ENCODE measurements at regions not wholly inside any gene's neighbourhood (a gene's known extent, or its start where the extent isn't known, plus 50 kb on each side); places are given as distances from the start of the nearest gene placed in this dataset.
"Not testable (repeated sequence)": the region's sequence is repeated elsewhere in the genome, so short reads cannot be mapped to it uniquely, and the experiment has no call there.

GRCh38 chr12:93005928-93006392, 76.9 kb upstream of the EEA1 start:
- no peak for DNase-seq (ENCODE audit: low read depth, low spot score)
- H3K4me3 ChIP-seq (ENCODE audit: low read depth, low read length), result no peak overlapping the region
- no peak for TF ChIP-seq CTCF (IDR thresholded peaks at IDR 0.05; ENCODE audit: low read depth, low read length)
- in situ Hi-C loops (cut with HindIII; ENCODE audit: low sequenced_read_pairs), result no loop called here

GRCh38 chr12:93006471-93007208, 77.5 kb upstream of the EEA1 start:
- H3K4me3 ChIP-seq (ENCODE audit: low read depth, low read length), result no peak overlapping the region
- no peak for TF ChIP-seq CTCF (IDR thresholded peaks at IDR 0.05; ENCODE audit: low read depth, low read length)
- no peak for DNase-seq (ENCODE audit: low read depth, low spot score)
- in situ Hi-C loops (cut with HindIII; ENCODE audit: low sequenced_read_pairs), result no loop called here

DNA sequence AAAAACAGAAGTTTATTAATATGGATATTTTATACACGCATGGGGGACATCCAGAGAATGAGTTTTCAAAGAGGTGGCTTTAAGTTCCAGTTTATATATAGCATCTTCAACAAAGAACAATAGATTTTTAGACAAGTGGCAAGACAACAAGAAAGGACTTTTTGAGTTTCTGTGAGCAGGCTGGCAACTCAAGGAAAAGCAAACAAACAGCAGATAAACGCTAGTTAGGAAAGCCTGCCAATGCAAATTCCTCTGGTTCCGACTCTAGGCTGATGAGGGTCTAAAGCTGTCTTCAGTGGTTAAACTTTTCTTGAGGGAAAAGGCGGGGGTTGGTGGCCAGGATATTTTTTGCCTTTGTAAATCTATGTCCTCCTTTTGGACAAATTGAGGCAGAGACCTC, 78.4 kb upstream of the EEA1 start:
- no peak for TF ChIP-seq CTCF (IDR thresholded peaks at IDR 0.05; ENCODE audit: low read depth, low read length)
- H3K4me3 ChIP-seq (ENCODE audit: low read depth, low read length), result no peak overlapping the region
- no peak for DNase-seq (ENCODE audit: low read depth, low spot score)
- in situ Hi-C loops (cut with HindIII; ENCODE audit: low sequenced_read_pairs), result no loop called here

- in situ Hi-C loops (cut with HindIII; ENCODE audit: low sequenced_read_pairs), result no loop called here
- no peak overlapping the region for H3K4me3 ChIP-seq (ENCODE audit: low read depth, low read length)
- TF ChIP-seq CTCF (IDR thresholded peaks at IDR 0.05; ENCODE audit: low read depth, low read length), result no peak
- no peak for DNase-seq (ENCODE audit: low read depth, low spot score)
These were observed 79.1 kb upstream of the EEA1 start for GRCh38 chr12:93008044-93008778.

DNA sequence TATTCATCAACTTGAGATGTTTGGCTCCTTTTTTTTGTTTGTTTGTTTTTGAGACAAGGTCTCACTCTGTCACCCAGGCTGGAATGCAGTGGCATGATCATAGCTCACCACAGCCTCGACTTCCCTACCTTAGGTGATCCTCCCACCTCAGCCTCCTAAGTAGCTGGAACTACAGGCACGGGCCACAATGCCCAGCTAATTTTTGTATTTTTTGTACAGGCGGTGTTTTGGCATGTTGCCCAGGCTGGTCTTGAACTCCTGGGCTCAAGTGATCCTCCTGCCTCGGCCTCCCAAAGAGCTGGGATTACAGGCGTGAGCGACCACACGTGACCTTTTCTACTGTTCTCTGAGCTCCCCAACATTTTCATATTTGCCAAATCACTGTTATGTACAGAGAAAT, 79.8 kb upstream of the EEA1 start:
- DNase-seq (ENCODE audit: low read depth, low spot score); H3K4me3 ChIP-seq (ENCODE audit: low read depth, low read length); in situ Hi-C loops (cut with HindIII; ENCODE audit: low sequenced_read_pairs): not testable (repeated sequence)

DNA sequence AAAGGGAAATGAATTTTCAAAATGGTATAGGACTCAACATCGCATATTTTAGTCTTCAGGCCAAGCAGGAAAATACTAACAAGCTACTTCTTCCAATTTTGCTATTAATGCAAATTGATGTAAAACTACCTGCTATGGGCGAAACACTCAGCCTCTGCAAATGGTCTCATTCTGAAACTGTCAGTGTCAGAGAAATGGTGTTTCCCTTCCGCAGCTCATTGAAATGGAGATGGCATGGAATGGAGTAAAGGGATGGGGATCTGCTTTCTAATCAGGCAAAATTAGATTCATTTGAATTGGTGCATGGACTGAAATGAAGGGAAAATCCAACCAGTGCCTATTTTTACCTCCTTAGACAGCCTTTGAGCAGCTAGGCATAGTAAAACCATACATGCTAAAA, 80.4 kb upstream of the EEA1 start:
- no peak overlapping the region for H3K4me3 ChIP-seq (ENCODE audit: low read depth, low read length)
- in situ Hi-C loops (cut with HindIII; ENCODE audit: low sequenced_read_pairs), result no loop called here
- DNase-seq (ENCODE audit: low read depth, low spot score), result no peak
- TF ChIP-seq CTCF (IDR thresholded peaks at IDR 0.05; ENCODE audit: low read depth, low read length), result no peak

GRCh38 chr12:93010461-93010860, 81.4 kb upstream of the EEA1 start:
- no peak for TF ChIP-seq CTCF (IDR thresholded peaks at IDR 0.05; ENCODE audit: low read depth, low read length)
- in situ Hi-C loops (cut with HindIII; ENCODE audit: low sequenced_read_pairs), result no loop called here
- no peak overlapping the region for H3K4me3 ChIP-seq (ENCODE audit: low read depth, low read length)
- no peak for DNase-seq (ENCODE audit: low read depth, low spot score)
